ENCODE measurements at regions not wholly inside any gene's neighbourhood (a gene's known extent, or its start where the extent isn't known, plus 50 kb on each side); places are given as distances from the start of the nearest gene placed in this dataset.

DNA sequence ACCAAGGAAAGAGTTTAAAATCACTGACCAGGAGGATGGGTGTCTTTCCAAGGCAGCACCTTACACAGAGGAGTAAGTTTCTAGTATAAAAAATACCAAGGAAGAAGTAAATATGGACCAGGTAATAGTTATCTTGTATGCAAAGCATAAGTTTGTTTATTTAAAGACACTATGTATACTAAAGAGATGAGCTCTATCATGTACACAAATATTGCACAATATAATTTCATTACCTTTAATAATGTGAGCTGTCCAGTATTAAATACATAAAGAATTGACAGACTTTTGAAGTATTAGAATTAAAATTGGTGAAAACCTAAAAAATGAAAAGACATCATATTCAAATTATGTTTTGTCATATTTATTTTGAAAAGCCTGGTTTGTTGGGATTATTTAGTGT lies 322.0 kb upstream of the MIR17HG start:
- FAIRE-seq (no peak), ATAC-seq (no peak), DNase-seq (ENCODE audit: low read depth in 1 of 2, low spot score in 1 of 2) (no peak)
- Histone ChIP-seq H3K27ac (no peak overlapping the region), H3K4me2 (no peak overlapping the region), H3K4me1 (no peaks in the 10 kb centered on the region), H3K4me3 (no peak overlapping the region), H3K9me3 (no peaks in the 10 kb centered on the region)
- CTCF ChIA-PET = no interaction called here
- POLR2A ChIA-PET = no interaction called here
- TF ChIP-seq PHF8 (IDR thresholded peaks at IDR 0.05; ENCODE audit: borderline replicate concordance, low read depth) (no peak), FOSL2 (IDR thresholded peaks at IDR 0.05) (no peak), FOSL2 (CRISPR knock-in tag; IDR thresholded peaks at IDR 0.05) (no peak), ZC3H11A (IDR thresholded peaks at IDR 0.05) (no peak), CHD2 (IDR thresholded peaks at IDR 0.05; ENCODE audit: low read length, partially characterized antibody) (no peak), CBX8 (IDR thresholded peaks at IDR 0.05) (no peak), SREBF2 (IDR thresholded peaks at IDR 0.05) (no peak), POLR2AphosphoS2 (conservative IDR thresholded peaks at IDR 0.05; ENCODE audit: low read length) (no peak), HOXB5 (CRISPR knock-in tag; IDR thresholded peaks at IDR 0.05) (no peak), ZFP36 (IDR thresholded peaks at IDR 0.05; ENCODE audit: borderline replicate concordance, partially characterized antibody) (no peak), RAD21 (conservative IDR thresholded peaks at IDR 0.05 in 1 of 2, IDR thresholded peaks at IDR 0.05 in 1 of 2) (no peak), ESRRA (IDR thresholded peaks at IDR 0.05; ENCODE audit: borderline replicate concordance, low read length) (no peak), MAFK (IDR thresholded peaks at IDR 0.05; ENCODE audit: partially characterized antibody) (no peak), HOXB13 (CRISPR knock-in tag; IDR thresholded peaks at IDR 0.05; ENCODE audit: low read depth) (no peak)
- TF ChIP-seq, protein P1, sequence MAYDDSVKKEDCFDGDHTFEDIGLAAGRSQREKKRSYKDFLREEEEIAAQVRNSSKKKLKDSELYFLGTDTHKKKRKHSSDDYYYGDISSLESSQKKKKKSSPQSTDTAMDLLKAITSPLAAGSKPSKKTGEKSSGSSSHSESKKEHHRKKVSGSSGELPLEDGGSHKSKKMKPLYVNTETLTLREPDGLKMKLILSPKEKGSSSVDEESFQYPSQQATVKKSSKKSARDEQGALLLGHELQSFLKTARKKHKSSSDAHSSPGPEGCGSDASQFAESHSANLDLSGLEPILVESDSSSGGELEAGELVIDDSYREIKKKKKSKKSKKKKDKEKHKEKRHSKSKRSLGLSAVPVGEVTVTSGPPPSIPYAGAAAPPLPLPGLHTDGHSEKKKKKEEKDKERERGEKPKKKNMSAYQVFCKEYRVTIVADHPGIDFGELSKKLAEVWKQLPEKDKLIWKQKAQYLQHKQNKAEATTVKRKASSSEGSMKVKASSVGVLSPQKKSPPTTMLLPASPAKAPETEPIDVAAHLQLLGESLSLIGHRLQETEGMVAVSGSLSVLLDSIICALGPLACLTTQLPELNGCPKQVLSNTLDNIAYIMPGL (CRISPR knock-in tag; IDR thresholded peaks at IDR 0.05; ENCODE audit: borderline replicate concordance) = no peak
- TF ChIP-seq, protein P2, sequence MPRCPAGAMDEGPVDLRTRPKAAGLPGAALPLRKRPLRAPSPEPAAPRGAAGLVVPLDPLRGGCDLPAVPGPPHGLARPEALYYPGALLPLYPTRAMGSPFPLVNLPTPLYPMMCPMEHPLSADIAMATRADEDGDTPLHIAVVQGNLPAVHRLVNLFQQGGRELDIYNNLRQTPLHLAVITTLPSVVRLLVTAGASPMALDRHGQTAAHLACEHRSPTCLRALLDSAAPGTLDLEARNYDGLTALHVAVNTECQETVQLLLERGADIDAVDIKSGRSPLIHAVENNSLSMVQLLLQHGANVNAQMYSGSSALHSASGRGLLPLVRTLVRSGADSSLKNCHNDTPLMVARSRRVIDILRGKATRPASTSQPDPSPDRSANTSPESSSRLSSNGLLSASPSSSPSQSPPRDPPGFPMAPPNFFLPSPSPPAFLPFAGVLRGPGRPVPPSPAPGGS (IDR thresholded peaks at IDR 0.05) = no peak

DNA sequence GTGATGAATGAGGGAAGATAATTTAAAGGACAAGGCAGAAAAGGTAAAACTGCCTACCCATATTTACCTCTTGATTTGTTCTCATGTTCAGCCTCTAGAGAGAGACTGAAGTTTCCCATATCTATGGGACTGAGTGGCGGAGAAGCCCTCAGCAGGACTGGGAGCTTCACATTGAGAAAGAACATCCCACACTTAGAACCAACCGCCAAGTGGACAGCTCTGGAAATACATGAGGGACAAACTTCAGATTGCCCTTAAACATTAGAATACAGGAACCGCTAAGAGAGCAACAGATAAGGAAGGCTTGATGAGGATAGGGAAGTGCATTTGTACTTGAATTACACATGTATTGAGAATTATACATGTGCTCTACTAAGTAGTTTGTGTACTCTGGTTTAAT lies 316.0 kb upstream of the MIR17HG start:
- Histone ChIP-seq H3K27ac (no peak overlapping the region), H3K4me1 (no peaks in the 10 kb centered on the region), H3K4me3 (no peak overlapping the region), H3K4me2 (no peak overlapping the region), H3K9me3 (no peaks in the 10 kb centered on the region)
- FAIRE-seq (no peak), DNase-seq (ENCODE audit: low read depth in 1 of 2, low spot score in 1 of 2) (peak in 1 of 2 experiments; percentile 1), ATAC-seq (0 out of 6 replicates have a peak, but pooled peaks have one; percentile 38 to 47)
- TF ChIP-seq MAFK (IDR thresholded peaks at IDR 0.05; ENCODE audit: partially characterized antibody) (no peak), CBX8 (IDR thresholded peaks at IDR 0.05) (no peak), HEYL (CRISPR knock-in tag; IDR thresholded peaks at IDR 0.05) (no peak), HOXA7 (CRISPR knock-in tag; IDR thresholded peaks at IDR 0.05) (no peak), RCOR1 (IDR thresholded peaks at IDR 0.05; ENCODE audit: low read depth, low read length) (no peak), EHF (CRISPR knock-in tag; IDR thresholded peaks at IDR 0.05) (no peak), ZNF302 (CRISPR knock-in tag; IDR thresholded peaks at IDR 0.05) (no peak), EP300 (IDR thresholded peaks at IDR 0.05) (no peak), NPAS2 (CRISPR knock-in tag; IDR thresholded peaks at IDR 0.05; ENCODE audit: borderline replicate concordance) (no peak), RNF2 (IDR thresholded peaks at IDR 0.05; ENCODE audit: borderline replicate concordance, low read depth) (no peak), SREBF2 (IDR thresholded peaks at IDR 0.05) (no peak), NR3C1 (IDR thresholded peaks at IDR 0.05) (no peak), ZFP36 (IDR thresholded peaks at IDR 0.05; ENCODE audit: borderline replicate concordance, partially characterized antibody) (no peak), CHD2 (IDR thresholded peaks at IDR 0.05; ENCODE audit: low read length, partially characterized antibody) (no peak), HOXB13 (CRISPR knock-in tag; IDR thresholded peaks at IDR 0.05; ENCODE audit: low read depth) (no peak)
- TF ChIP-seq, protein P3, sequence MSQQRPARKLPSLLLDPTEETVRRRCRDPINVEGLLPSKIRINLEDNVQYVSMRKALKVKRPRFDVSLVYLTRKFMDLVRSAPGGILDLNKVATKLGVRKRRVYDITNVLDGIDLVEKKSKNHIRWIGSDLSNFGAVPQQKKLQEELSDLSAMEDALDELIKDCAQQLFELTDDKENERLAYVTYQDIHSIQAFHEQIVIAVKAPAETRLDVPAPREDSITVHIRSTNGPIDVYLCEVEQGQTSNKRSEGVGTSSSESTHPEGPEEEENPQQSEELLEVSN (IDR thresholded peaks at IDR 0.05; ENCODE audit: borderline replicate concordance, low read depth) = no peak
- TF ChIP-seq, protein P4, sequence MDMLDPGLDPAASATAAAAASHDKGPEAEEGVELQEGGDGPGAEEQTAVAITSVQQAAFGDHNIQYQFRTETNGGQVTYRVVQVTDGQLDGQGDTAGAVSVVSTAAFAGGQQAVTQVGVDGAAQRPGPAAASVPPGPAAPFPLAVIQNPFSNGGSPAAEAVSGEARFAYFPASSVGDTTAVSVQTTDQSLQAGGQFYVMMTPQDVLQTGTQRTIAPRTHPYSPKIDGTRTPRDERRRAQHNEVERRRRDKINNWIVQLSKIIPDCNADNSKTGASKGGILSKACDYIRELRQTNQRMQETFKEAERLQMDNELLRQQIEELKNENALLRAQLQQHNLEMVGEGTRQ (IDR thresholded peaks at IDR 0.05) = no peak
- TF ChIP-seq, protein P5, sequence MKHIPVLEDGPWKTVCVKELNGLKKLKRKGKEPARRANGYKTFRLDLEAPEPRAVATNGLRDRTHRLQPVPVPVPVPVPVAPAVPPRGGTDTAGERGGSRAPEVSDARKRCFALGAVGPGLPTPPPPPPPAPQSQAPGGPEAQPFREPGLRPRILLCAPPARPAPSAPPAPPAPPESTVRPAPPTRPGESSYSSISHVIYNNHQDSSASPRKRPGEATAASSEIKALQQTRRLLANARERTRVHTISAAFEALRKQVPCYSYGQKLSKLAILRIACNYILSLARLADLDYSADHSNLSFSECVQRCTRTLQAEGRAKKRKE (CRISPR knock-in tag; IDR thresholded peaks at IDR 0.05; ENCODE audit: low read depth) = no peak
- TF ChIP-seq, protein P6, sequence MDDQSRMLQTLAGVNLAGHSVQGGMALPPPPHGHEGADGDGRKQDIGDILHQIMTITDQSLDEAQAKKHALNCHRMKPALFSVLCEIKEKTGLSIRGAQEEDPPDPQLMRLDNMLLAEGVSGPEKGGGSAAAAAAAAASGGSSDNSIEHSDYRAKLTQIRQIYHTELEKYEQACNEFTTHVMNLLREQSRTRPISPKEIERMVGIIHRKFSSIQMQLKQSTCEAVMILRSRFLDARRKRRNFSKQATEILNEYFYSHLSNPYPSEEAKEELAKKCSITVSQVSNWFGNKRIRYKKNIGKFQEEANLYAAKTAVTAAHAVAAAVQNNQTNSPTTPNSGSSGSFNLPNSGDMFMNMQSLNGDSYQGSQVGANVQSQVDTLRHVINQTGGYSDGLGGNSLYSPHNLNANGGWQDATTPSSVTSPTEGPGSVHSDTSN (IDR thresholded peaks at IDR 0.05) = no peak
- TF ChIP-seq, protein P1 (CRISPR knock-in tag; IDR thresholded peaks at IDR 0.05; ENCODE audit: borderline replicate concordance) = no peak
- ChIA-PET CTCF (no interaction called here), POLR2A (no interaction called here)
- 73% methylated on average over 3 of the region's 3 CpGs for WGBS (ENCODE audit: missing lambda C conversion rate)
